ENCODE measurements at regions not wholly inside any gene's neighbourhood (a gene's known extent, or its start where the extent isn't known, plus 50 kb on each side); places are given as distances from the start of the nearest gene placed in this dataset.

DNA sequence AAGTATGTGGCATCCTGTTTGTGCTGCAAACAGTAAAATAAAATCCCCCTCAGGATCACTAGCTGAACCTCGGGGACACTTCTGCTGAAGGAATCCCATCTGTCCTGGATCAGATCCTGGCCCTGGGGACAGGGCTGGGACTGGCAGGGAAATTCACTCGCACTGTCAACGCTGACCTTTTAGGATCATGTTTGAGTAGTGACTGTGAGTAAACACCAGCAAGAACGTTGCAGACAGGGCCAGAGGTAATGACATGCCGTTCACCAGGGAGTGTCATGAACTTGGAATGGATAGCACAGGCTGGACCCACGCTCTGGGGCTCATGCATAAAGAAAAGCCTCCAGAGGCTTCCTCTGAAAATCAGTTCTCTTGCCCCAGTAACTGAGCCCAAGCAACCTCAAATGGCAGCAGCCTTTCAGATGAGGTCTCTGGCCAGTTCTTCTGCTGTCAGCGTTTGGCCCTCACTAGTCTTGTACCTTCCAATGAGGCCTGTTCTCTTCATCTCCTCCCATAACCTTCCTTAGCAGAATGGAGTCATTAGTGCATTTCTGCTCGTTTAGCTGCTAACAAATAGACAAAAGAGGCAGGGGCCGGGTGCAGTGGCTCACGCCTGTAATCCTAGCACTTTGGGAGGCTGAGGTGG, 51.0 kb upstream of the BARX2 start:
- no peak for DNase-seq (ENCODE audit: extremely low read depth in 1 of 11, low read depth in 9 of 11, low spot score in 4 of 11)

DNA sequence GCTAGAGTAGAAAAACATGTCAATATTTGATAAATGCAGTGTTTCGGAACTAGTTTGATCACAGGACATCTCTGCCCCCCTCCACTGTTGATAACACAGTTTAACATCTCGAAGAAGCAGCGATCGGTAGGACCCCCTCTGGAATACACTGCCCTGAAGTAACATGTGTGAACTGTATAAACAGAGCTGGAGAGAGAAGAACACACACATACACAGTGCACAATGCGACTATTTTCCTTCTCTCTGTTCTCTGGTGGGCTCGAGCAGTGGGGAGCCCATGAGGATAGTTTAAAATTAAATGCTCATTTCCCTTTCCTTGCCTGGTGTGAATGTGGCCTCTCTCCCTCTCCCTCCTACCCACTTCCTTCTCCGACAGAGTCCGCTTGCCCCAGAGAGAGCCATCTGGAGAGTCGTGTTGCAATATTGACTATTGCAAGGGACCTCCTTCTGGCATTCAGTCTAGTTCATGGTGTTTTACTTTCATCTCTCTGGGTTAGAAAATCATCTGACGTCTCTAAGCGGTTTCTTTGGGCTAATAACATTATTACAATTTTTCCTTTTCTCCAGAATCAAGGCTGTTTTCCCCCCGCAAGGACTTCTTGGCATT, 51.6 kb upstream of the BARX2 start:
- no peak for DNase-seq (ENCODE audit: extremely low read depth in 1 of 11, low read depth in 9 of 11, low spot score in 4 of 11)

GRCh38 chr11:129322941-129323340, 52.7 kb upstream of the BARX2 start:
- DNase-seq (ENCODE audit: extremely low read depth in 1 of 11, low read depth in 9 of 11, low spot score in 4 of 11): no peak

DNA sequence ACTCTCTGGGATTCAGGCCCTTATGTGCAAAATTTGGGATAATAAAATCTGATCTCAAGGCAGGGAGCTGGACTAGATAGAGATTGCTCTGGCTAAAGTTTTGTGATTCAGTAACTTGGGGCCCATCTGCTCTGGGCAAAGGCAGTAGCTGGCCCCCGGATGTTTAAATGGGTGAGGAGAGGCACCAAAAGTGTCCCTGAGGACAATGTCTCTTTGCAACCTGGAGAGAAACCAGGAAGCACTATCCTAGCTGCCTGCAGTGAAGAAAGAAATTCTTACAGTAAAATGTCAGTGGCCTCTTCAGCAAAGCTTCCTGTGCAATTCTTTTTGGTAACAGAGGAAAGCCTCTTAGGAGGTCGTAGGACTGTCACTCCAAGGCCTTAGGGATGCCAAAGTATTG, 54.6 kb upstream of the BARX2 start:
- no peak for DNase-seq (ENCODE audit: extremely low read depth in 1 of 11, low read depth in 9 of 11, low spot score in 4 of 11)

DNA sequence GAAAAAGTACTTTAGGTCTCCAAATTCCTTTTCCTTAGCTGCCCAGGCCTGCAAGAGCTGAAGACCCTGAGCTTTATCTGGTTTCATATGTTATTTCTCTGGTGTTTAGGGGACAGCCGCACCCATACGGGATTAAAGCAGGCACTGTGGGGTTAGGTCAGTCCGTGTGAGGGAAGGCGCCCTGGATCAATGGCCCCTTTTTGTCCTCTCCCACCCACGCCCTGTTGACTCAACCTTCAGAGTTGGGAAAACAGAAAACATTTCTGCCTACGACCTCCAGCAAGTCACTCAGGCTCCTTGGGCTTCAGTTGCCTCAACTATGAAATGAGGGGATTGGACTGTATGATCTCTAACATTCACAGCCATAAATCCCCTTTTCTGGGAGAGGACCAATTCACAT, 55.2 kb upstream of the BARX2 start:
- DNase-seq (ENCODE audit: extremely low read depth in 1 of 11, low read depth in 9 of 11, low spot score in 4 of 11): no peak

- no peak for DNase-seq (ENCODE audit: extremely low read depth in 1 of 11, low read depth in 9 of 11, low spot score in 4 of 11)
These were observed 55.9 kb upstream of the BARX2 start for GRCh38 chr11:129319751-129320150.

- no peak for DNase-seq (ENCODE audit: extremely low read depth in 1 of 11, low read depth in 9 of 11, low spot score in 4 of 11)
These were observed 56.4 kb upstream of the BARX2 start for GRCh38 chr11:129319201-129319600.

DNA sequence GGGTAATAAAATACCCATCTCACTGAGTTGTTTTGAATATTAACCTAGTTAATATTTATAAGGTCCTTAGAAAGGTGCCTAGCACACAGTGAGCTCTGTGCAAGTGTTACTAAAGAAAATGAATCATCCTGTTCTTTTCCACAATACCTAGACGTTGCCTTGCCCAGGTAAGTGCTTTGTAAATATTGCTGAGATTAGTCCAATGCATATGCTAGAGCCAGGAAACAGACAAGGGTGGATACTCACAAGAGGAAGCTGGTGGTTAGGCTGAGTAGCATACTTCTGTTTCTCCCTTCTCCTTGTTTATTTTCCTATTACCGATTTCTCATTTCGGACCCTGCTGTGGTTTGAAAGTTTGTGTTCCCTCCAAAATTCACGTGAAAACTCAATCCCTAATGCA, 58.1 kb upstream of the BARX2 start:
- no peak for DNase-seq (ENCODE audit: extremely low read depth in 1 of 11, low read depth in 9 of 11, low spot score in 4 of 11)

DNA sequence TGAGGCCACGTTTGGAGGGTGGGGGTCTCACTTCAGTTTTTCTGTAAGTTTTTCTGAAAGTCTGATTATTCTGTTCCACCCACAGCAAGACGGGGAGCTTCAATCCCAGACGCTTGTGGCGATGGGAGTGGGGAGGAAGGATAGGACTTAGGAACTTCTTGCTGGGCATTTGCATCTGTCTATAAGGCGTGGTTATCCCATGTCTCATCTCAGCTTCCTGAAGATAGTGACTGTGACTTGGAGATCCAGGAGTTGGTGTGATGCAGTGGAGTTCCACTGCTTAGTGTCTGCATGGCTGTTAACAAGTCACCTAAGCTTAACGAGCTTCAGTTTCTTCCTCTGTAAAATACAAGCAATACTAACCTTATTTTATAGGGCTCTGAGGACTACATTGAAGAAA, 58.9 kb upstream of the BARX2 start:
- DNase-seq (ENCODE audit: extremely low read depth in 1 of 11, low read depth in 9 of 11, low spot score in 4 of 11): no peak

DNA sequence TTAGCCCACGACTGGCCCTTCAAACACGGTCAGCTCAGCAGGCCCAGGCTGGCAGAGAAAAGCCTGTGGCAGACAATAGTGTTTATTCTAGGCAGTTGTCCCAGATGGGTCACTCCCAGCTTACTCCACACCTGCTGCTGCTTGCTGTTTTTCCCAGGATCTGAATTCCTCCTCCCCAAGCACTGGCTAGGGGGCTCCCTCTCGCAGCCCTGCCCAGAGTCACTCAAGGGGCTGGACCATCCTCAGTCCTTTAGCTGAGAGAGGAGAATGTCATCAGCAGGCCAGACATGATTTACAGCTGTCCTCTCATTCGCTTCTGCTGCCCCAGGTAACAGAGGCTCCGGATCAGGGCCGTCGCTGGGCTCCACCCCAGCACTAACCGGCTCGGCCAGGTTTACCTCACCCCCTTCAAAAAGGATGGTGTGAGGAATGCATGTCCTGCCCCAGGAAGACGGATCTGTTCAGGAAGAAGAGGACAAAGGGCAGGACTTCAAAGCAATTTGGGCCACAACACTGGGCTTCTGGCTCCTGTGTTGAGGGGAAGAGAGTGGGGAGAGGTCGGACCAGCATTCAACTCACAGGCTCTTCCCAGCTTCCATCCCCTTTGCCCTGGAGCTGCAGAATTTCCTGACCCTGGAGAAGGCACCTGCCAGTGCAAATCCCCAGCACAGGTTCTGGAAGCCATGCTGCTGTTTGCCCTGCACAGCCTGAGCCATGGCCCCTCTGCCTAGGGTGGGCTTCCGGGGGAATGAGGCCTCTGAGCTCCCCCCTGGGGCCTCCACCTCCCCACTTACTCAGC, 59.7 kb upstream of the BARX2 start:
- no peak for DNase-seq (ENCODE audit: extremely low read depth in 1 of 11, low read depth in 9 of 11, low spot score in 4 of 11)

- DNase-seq (ENCODE audit: extremely low read depth in 1 of 11, low read depth in 9 of 11, low spot score in 4 of 11): no peak
These were observed 61.3 kb upstream of the BARX2 start for GRCh38 chr11:129314371-129314770.

DNA sequence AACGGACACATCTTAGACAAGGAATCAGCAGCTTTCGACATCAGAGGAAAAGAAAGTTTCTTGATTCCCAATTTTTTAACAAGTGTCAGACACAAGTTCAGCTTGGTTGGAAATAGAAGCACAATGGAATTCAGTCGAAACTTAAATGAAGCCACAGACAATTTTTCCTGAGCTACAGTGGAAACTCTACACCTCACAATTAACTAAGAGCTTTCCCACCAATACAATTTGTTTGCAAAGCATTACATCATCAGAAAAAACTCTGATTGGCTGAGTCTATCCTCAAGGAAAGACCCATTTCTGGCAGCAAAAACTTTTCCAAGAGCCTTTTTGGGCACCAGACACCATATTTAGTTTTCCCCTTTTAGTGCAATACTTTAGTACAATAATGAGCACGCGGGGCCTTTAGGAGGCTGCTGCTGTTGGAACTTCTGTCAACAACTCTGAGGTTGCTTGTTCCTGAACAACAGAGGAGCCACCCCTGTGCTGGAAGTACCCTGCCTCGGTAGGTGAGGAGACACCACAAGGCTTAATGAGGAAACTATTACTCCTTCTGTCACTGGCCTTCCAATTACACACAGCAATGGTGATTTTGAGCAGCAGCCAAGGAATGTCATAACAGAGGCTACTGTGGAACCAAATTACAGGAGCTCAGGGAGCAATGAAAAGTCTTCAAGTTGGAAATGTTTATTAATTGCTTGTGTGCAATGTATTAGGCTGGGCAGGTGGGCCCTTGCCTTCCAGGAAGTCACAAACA, 61.9 kb upstream of the BARX2 start:
- DNase-seq (ENCODE audit: extremely low read depth in 1 of 11, low read depth in 9 of 11, low spot score in 4 of 11): no peak

GRCh38 chr11:129312730-129313503, 62.7 kb upstream of the BARX2 start:
- DNase-seq (ENCODE audit: extremely low read depth in 1 of 11, low read depth in 9 of 11, low spot score in 4 of 11): no peak

- no peak for DNase-seq (ENCODE audit: extremely low read depth in 1 of 11, low read depth in 9 of 11, low spot score in 4 of 11)
These were observed 67.3 kb upstream of the BARX2 start for GRCh38 chr11:129308241-129308865.

GRCh38 chr11:129307162-129307561, 68.5 kb upstream of the BARX2 start:
- no peak for DNase-seq (ENCODE audit: extremely low read depth in 1 of 11, low read depth in 9 of 11, low spot score in 4 of 11)

GRCh38 chr11:129302386-129303101, 73.1 kb upstream of the BARX2 start:
- no peak for DNase-seq (ENCODE audit: extremely low read depth in 1 of 11, low read depth in 9 of 11, low spot score in 4 of 11)

DNA sequence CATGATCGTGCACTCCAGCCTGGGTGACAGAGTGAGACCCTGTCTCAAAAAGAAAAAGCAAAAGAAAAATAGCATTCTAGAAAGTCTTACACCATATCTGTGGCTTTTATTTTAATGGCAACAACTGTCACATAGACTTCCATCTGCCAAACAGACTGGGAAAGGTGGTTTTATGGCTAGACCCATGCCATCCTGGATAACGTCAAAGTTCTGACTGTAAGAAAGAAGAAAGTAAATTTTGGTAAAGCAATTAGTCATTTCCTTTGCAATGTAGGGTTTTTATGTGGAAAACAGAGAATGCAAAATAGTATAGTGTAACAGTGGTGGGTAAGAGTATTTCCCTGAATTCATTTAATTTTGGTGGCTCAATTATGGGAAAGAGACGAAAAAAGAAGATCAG, 75.5 kb upstream of the BARX2 start:
- DNase-seq (ENCODE audit: extremely low read depth in 1 of 11, low read depth in 9 of 11, low spot score in 4 of 11): no peak

- no peak for DNase-seq (ENCODE audit: extremely low read depth in 1 of 11, low read depth in 9 of 11, low spot score in 4 of 11)
These were observed 76.7 kb upstream of the BARX2 start for GRCh38 chr11:129298988-129299387.
